ENCODE measurements at regions not wholly inside any gene's neighbourhood (a gene's known extent, or its start where the extent isn't known, plus 50 kb on each side); places are given as distances from the start of the nearest gene placed in this dataset.

DNA sequence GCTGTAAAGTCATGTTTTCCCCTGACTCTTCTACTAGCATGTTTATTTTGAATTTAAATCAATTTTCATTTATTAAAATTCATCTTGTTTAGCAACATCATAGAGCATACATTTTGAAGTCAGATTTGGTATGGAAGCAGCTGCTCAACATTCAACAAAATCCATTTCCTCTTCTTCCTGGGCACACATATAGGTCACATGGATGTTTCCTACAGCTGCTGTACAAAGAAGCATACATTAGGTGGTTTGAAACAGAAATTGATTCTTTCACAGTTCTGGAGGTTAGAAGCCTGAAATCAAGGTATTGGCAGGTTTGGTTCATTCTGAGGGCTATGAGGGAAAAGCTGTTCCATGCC lies 495.2 kb downstream of the RFPL4B start:
- Histone ChIP-seq H3K27me3 (ENCODE audit: insufficient read depth, low read depth, severe bottlenecking) (no peaks in the 10 kb centered on the region), H3K27ac (no peak overlapping the region), H3K36me3 (no peaks in the 10 kb centered on the region), H3K9me3 (ENCODE audit: severe bottlenecking) (no peaks in the 10 kb centered on the region), H3K4me3 (ENCODE audit: low read depth, low read length) (no peak overlapping the region)
- no peak for DNase-seq
- TF ChIP-seq, protein P1, sequence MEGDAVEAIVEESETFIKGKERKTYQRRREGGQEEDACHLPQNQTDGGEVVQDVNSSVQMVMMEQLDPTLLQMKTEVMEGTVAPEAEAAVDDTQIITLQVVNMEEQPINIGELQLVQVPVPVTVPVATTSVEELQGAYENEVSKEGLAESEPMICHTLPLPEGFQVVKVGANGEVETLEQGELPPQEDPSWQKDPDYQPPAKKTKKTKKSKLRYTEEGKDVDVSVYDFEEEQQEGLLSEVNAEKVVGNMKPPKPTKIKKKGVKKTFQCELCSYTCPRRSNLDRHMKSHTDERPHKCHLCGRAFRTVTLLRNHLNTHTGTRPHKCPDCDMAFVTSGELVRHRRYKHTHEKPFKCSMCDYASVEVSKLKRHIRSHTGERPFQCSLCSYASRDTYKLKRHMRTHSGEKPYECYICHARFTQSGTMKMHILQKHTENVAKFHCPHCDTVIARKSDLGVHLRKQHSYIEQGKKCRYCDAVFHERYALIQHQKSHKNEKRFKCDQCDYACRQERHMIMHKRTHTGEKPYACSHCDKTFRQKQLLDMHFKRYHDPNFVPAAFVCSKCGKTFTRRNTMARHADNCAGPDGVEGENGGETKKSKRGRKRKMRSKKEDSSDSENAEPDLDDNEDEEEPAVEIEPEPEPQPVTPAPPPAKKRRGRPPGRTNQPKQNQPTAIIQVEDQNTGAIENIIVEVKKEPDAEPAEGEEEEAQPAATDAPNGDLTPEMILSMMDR (IDR thresholded peaks at IDR 0.05; ENCODE audit: low read depth, low read length) = no peak

DNA sequence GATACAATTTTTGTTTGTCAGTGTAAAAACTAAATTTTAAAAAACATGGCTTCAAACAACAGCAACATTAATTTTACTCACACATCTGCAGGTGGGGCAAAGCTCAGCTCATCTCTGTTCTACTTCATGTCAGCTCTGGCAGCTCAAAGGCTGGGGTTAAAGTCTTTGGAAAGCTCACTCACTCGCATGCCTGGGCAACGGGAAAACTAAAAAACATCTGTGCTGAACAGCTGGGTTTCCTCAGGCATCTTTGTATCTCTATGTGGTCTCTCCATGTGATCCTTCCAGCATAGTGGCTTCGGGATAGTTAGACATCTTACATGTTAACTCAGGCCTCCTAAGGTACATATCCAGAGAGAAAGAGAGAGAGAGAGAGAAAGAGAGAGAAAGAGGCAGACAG lies 499.6 kb downstream of the RFPL4B start:
- no peak overlapping the region for H3K4me3 ChIP-seq (ENCODE audit: low read depth, low read length)

DNA sequence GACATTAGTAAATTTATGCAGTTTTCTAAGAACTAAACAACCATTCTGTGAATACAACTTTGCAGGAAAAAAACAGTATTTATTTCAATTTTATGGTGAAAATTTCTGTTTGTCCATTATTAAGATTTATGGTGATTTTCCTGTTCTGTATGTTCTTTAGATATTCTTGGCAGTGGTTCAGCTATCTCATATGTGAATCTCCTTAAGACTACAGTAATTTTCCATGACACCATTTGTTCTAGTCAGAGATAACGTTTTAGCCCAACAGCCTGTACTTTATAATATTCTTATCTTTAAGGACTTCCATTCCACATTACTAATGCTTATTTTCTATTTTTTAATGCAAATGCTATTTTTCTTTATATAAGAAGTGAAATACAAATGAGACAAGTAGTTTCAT lies 504.0 kb downstream of the RFPL4B start:
- Histone ChIP-seq H3K4me3 (ENCODE audit: low read depth, low read length) (no peak overlapping the region), H3K27me3 (ENCODE audit: insufficient read depth, low read depth, severe bottlenecking) (no peaks in the 10 kb centered on the region), H3K27ac (no peak overlapping the region), H3K9me3 (ENCODE audit: severe bottlenecking) (no peaks in the 10 kb centered on the region), H3K36me3 (no peaks in the 10 kb centered on the region)
- TF ChIP-seq, protein P1 (IDR thresholded peaks at IDR 0.05; ENCODE audit: low read depth, low read length) = no peak
- DNase-seq = no peak

More for the DNA sequence above, 499.6 kb downstream of the RFPL4B start:
- no peaks in the 10 kb centered on the region for H3K36me3 ChIP-seq
- TF ChIP-seq, protein P1 (IDR thresholded peaks at IDR 0.05; ENCODE audit: low read depth, low read length) = no peak
- no peak for DNase-seq
- H3K27ac ChIP-seq = no peak overlapping the region
- H3K27me3 ChIP-seq (ENCODE audit: insufficient read depth, low read depth, severe bottlenecking) = no peaks in the 10 kb centered on the region
- no peaks in the 10 kb centered on the region for H3K9me3 ChIP-seq (ENCODE audit: severe bottlenecking)

DNA sequence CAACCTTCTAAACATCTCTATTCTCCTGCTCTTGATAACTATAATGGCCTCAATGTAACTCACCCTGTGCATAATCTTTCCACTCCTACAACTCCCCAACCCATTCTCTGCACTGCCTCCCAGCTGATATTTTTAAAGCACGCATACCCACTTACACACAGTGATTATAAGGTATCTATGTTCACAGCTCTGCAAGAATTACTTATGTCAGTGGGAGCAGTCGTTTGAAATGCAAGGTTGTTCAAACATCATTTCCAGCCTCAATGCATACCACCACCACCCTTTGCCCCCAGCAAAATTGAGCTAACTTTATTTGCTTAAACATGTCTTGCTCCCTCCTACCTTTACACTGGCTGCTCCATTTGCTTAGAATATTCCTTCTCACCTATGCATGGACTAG lies 506.0 kb downstream of the RFPL4B start:
- H3K9me3 ChIP-seq (ENCODE audit: severe bottlenecking) = no peaks in the 10 kb centered on the region
- DNase-seq = no peak

DNA sequence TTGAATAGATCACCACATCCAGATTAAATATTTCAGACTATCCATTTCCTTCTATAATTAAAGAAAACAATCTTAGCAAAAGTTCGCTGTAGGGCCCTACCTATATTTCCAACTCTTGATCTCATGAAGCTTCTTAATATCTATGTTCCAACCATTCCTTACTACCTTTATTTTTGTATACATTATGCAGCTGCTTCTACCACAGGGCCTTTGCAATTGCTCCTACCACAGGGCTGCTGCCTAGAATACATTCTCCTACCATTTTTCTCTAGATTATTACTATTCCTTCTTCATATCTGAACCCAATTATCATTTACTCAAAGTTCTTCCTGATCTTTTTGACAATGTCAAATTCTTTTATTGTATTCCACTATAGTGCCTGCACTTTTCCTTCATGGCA lies 516.6 kb downstream of the RFPL4B start:
- Histone ChIP-seq H3K36me3 (no peaks in the 10 kb centered on the region), H3K27me3 (ENCODE audit: insufficient read depth, low read depth, severe bottlenecking) (no peaks in the 10 kb centered on the region), H3K27ac (no peak overlapping the region), H3K4me3 (ENCODE audit: low read depth, low read length) (no peak overlapping the region), H3K9me3 (ENCODE audit: severe bottlenecking) (no peaks in the 10 kb centered on the region)
- TF ChIP-seq, protein P1 (IDR thresholded peaks at IDR 0.05; ENCODE audit: low read depth, low read length) = no peak
- no peak for DNase-seq

More for the DNA sequence above, 506.0 kb downstream of the RFPL4B start:
- Histone ChIP-seq H3K27me3 (ENCODE audit: insufficient read depth, low read depth, severe bottlenecking) (no peaks in the 10 kb centered on the region), H3K27ac (no peak overlapping the region), H3K36me3 (no peaks in the 10 kb centered on the region), H3K4me3 (ENCODE audit: low read depth, low read length) (no peak overlapping the region)
- TF ChIP-seq, protein P1 (IDR thresholded peaks at IDR 0.05; ENCODE audit: low read depth, low read length) = no peak

DNA sequence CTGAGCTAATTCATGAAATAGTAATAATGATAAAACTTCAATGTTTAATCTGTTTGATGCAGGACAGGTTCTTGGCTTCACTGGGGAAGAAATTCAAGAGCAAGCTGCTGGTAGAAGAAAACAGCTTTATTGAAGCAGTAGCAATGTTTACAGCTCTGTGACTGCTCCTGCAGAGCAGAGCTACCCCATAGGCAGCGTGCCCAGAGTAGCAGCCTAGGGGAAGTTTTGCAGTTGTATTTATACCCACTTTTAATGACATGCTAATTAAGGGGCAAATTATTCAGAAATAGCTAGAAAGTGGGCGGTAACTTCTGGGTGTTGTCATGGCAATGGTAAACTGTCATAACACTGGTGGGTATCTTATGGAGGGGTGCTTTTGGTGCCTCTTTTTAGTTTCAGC lies 518.0 kb downstream of the RFPL4B start:
- H3K4me3 ChIP-seq (ENCODE audit: low read depth, low read length) = no peak overlapping the region

More for the DNA sequence above, 518.0 kb downstream of the RFPL4B start:
- DNase-seq = no peak
- Histone ChIP-seq H3K36me3 (no peaks in the 10 kb centered on the region), H3K27ac (no peak overlapping the region), H3K27me3 (ENCODE audit: insufficient read depth, low read depth, severe bottlenecking) (no peaks in the 10 kb centered on the region), H3K9me3 (ENCODE audit: severe bottlenecking) (no peaks in the 10 kb centered on the region)
- TF ChIP-seq, protein P1 (IDR thresholded peaks at IDR 0.05; ENCODE audit: low read depth, low read length) = no peak

Data from WERI-Rb-1 (cell line).